GM12878 (cell line): ENCODE measurements at regions not wholly inside any gene's neighbourhood (a gene's known extent, or its start where the extent isn't known, plus 50 kb on each side); places are given as distances from the start of the nearest gene placed in this dataset.

Experiments
- ATAC-seq: fragments of 200-7000 bp; cut with Tn5 transposase; 3 replicates; pipeline ENCODE4 v1.9.1; 2020; ENCODE audit warnings: mild to moderate bottlenecking, moderate library complexity
- BruUV-seq: library from RNA; stranded (reverse); fragments of 400-500 nt; replicated peaks from 2 replicates; lab custom pipeline; 2021; lab: Mats Ljungman, UMichigan
- CTCF ChIA-PET: fragments of 300-600 bp; sonication (Branson Sonifier 250); formaldehyde crosslinking; extraction: SDS; loops from one replicate; lab custom pipeline; 2021; ENCODE audit warnings: inconsistent platforms; lab: Yijun Ruan, JAX
- POLR2A ChIA-PET: fragments of 350-600 bp; formaldehyde crosslinking; extraction: SDS; loops from one replicate; lab custom pipeline; 2021; ENCODE audit warnings: inconsistent platforms; lab: Charles Lee
- RAD21 ChIA-PET: fragments of 300-600 bp; sonication (Branson Sonifier 250); formaldehyde crosslinking; loops from one replicate; lab custom pipeline; 2023; ENCODE audit warnings: antibody characterized with exemption; ENCODE audit not compliant: unreplicated experiment; lab: Charles Lee
- SMC1A ChIA-PET: fragments of 300-600 bp; sonication (Branson Sonifier 250); formaldehyde crosslinking; loops from one replicate; lab custom pipeline; 2023; ENCODE audit not compliant: unreplicated experiment, uncharacterized antibody; lab: Charles Lee
- DNase-seq: peaks from one replicate; pipeline ENCODE4 v3.0.0-alpha.2; 2011; ENCODE audit warnings: low read depth, low spot score
- FAIRE-seq: peaks from 3 replicates; lab custom pipeline; 2011; peaks lifted over from hg19 to GRCh38; lab: Jason Lieb, UNC
- H2AFZ ChIP-seq: 2 replicates; pipeline ENCODE4 v1.6.0; 2011; ENCODE audit warnings: low read depth, low read length, control low read depth; ENCODE audit not compliant: control insufficient read depth
- H3K27ac ChIP-seq: 2 replicates; pipeline ENCODE4 v1.5.1; 2011; ENCODE audit warnings: control low read depth; ENCODE audit not compliant: control insufficient read depth, insufficient read depth
- H3K27me3 ChIP-seq, 2 experiments: replicated peaks in 1 of 2; 2 replicates each; pipeline versions ENCODE4 v1.6.0 to v1.6.1; 2011; ENCODE audit warnings: low read length in 1 of 2; ENCODE audit not compliant: control insufficient read depth in 2 of 2, insufficient read depth in 2 of 2
- H3K36me3 ChIP-seq, 2 experiments: 2 replicates each; pipeline ENCODE4 v1.5.1; 2011; ENCODE audit warnings: low read length in 1 of 2; ENCODE audit not compliant: control insufficient read depth in 2 of 2, insufficient read depth in 2 of 2
- H3K4me1 ChIP-seq: 2 replicates; pipeline ENCODE4 v1.6.1; 2011; ENCODE audit warnings: mild to moderate bottlenecking, low read length, moderate library complexity, mixed read lengths; ENCODE audit not compliant: control insufficient read depth, insufficient read depth
- H3K4me2 ChIP-seq: 2 replicates; pipeline ENCODE4 v1.6.0; 2011; ENCODE audit warnings: control low read depth; ENCODE audit not compliant: control insufficient read depth, insufficient read depth
- H3K4me3 ChIP-seq: fragments of 200-600 bp; sonication (generic); 2 replicates; pipeline ENCODE4 v1.5.1; 2016
- H3K79me2 ChIP-seq: 2 replicates; pipeline ENCODE4 v1.6.0; 2011; ENCODE audit warnings: low read length; ENCODE audit not compliant: control insufficient read depth, insufficient read depth
- H3K9ac ChIP-seq: 2 replicates; pipeline ENCODE4 v1.8.0; 2011; ENCODE audit warnings: low read length, control low read depth, mixed read lengths; ENCODE audit not compliant: control insufficient read depth, insufficient read depth
- H3K9me3 ChIP-seq: replicated peaks from 3 replicates; pipeline ENCODE4 v1.5.1; 2011; ENCODE audit warnings: mild to moderate bottlenecking, low read length; ENCODE audit not compliant: control insufficient read depth, insufficient read depth
- H4K20me1 ChIP-seq: 2 replicates; pipeline ENCODE4 v1.6.0; 2011; ENCODE audit not compliant: control insufficient read depth, insufficient read depth
- ATF3 ChIP-seq: IDR thresholded peaks from 2 replicates; pipeline ENCODE4 v1.6.1; 2011; ENCODE audit warnings: low read depth, mild to moderate bottlenecking, low read length, moderate library complexity, borderline replicate concordance; ENCODE audit errors: extremely low read depth
- BACH1 ChIP-seq: fragments of 450-650 bp; IDR thresholded peaks from 2 replicates; pipeline ENCODE4 v1.6.1; 2017; ENCODE audit warnings: mild to moderate bottlenecking, borderline replicate concordance
- CREB1 ChIP-seq: IDR thresholded peaks from 2 replicates; pipeline ENCODE4 v1.6.1; 2012; ENCODE audit warnings: low read depth, mild to moderate bottlenecking, inconsistent platforms
- DPF2 ChIP-seq: fragments of 450-650 bp; IDR thresholded peaks from 2 replicates; pipeline ENCODE4 v1.6.1; 2017; ENCODE audit warnings: mild to moderate bottlenecking
- HDGF ChIP-seq: fragments of 450-650 bp; IDR thresholded peaks from 2 replicates; pipeline ENCODE4 v1.6.1; 2016; ENCODE audit warnings: antibody characterized with exemption
- NBN ChIP-seq: fragments of 450-650 bp; IDR thresholded peaks from 2 replicates; pipeline ENCODE4 v1.6.1; 2016
- NFYB ChIP-seq: IDR thresholded peaks from 2 replicates; pipeline ENCODE4 v1.6.1; 2011; ENCODE audit warnings: low read depth, mild to moderate bottlenecking, low read length, improper control_type of control experiment, moderate library complexity; ENCODE audit not compliant: insufficient read depth
- NKRF ChIP-seq: fragments of 450-650 bp; conservative IDR thresholded peaks from 2 replicates; pipeline ENCODE4 v1.6.1; 2017; ENCODE audit warnings: mild to moderate bottlenecking, moderate library complexity
- RCOR1 ChIP-seq: conservative IDR thresholded peaks from 2 replicates; pipeline ENCODE4 v1.6.1; 2012; ENCODE audit warnings: low read depth, low read length, improper control_type of control experiment
- RUNX3 ChIP-seq: IDR thresholded peaks from 2 replicates; pipeline ENCODE4 v1.6.1; 2012; ENCODE audit warnings: low read length, inconsistent platforms
- SIN3A ChIP-seq: IDR thresholded peaks from 2 replicates; pipeline ENCODE4 v1.6.1; 2012; ENCODE audit warnings: low read depth, low read length, improper control_type of control experiment
- SPI1 ChIP-seq: IDR thresholded peaks from 2 replicates; pipeline ENCODE4 v1.6.1; 2011; ENCODE audit warnings: low read depth, mild to moderate bottlenecking, low read length, moderate library complexity, borderline replicate concordance; ENCODE audit not compliant: insufficient read depth
- STAT3 ChIP-seq: IDR thresholded peaks from 2 replicates; pipeline ENCODE4 v1.6.1; 2011; ENCODE audit warnings: low read depth, low read length, improper control_type of control experiment
- TCF7 ChIP-seq: IDR thresholded peaks from 2 replicates; pipeline ENCODE4 v1.6.1; 2014; ENCODE audit warnings: antibody characterized with exemption, borderline replicate concordance
- WGBS: methylation state at CpG from one replicate; pipeline ENCODE4 v1.1.6; 2016; ENCODE audit warnings: low lambda C conversion rate; ENCODE audit not compliant: insufficient replicate concordance, insufficient coverage; ENCODE audit errors: missing lambda C conversion rate; 5-methylcytosine and 5-hydroxymethylcytosine counted together
- in situ Hi-C: fragments of 300-500 bp; cut with MboI; formaldehyde crosslinking; loops from 9 replicates; pipeline ENCODE4 v1.14.3; 2018; ENCODE audit warnings: mixed read lengths
- intact Hi-C: fragments of 100-400 bp; cut with micrococcal nuclease; formaldehyde crosslinking; loops from one replicate; pipeline ENCODE4 v1.14.2; 2022; ENCODE audit not compliant: unreplicated experiment

DNA sequence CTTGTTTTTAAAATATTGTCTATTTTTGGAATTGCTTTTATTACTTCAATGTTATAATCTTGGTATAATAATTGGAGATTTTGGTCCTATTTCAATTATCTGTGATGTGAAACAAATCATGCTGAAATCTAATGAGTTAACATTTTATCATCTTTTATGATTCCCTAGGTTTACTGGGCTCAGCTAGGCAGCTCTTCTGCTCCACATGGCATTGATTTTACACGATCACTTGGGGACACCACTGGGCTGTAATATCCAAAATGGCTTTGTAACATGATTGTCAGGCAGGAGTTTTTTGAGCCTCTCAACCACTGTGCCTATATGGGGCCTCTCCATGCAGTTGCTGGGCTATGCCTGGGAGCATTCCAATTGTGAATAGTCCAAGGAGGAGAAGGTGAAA is 163.3 kb downstream of the PYDC2 start:
- Histone ChIP-seq H3K4me1 (no peaks in the 10 kb centered on the region), H3K4me2 (no peak overlapping the region), H4K20me1 (no peaks in the 10 kb centered on the region), H3K9ac (no peak overlapping the region), H3K27ac (no peak overlapping the region), H2AFZ (no peak overlapping the region), H3K36me3 (no peaks in the 10 kb centered on the region), H3K9me3 (no peaks in the 10 kb centered on the region), H3K79me2 (no peaks in the 10 kb centered on the region), H3K4me3 (no peak overlapping the region), H3K27me3 (no peaks in the 10 kb centered on the region)
- FAIRE-seq (no peak), ATAC-seq (no peak), DNase-seq (no peak)
- TF ChIP-seq SIN3A (no peak), HDGF (no peak), BACH1 (no peak), NBN (no peak), RCOR1 (no peak), TCF7 (no peak), CREB1 (no peak), RUNX3 (no peak), NKRF (no peak), SPI1 (no peak), NFYB (no peak), DPF2 (no peak), STAT3 (no peak), ATF3 (no peak)
- ChIA-PET SMC1A (no interaction called here), CTCF (interaction anchor here (1.3 kb wide), 1 partner anchor 820 kb away, joined by 3 read pairs; no protein-coding TSS in a partner anchor), POLR2A (no interaction called here), RAD21 (no interaction called here)
- intact Hi-C loops: no loop called here
- in situ Hi-C loops: no loop called here
- WGBS: 33% methylated on average over 1 of the region's 1 CpG
- BruUV-seq: no TSS peak
